Lower lobe of right lung (tissue), 2 donors: ENCODE measurements at regions not wholly inside any gene's neighbourhood (a gene's known extent, or its start where the extent isn't known, plus 50 kb on each side); places are given as distances from the start of the nearest gene placed in this dataset.
A peak's percentile ranks its signal among the peaks of the same experiment; 100 is the strongest.
"Not testable (repeated sequence)": the region's sequence is repeated elsewhere in the genome, so short reads cannot be mapped to it uniquely, and the experiment has no call there.

Source experiments
- ATAC-seq, 2 donors: fragments of 200-7000 bp; cut with Tn5 transposase; one replicate each; pipeline ENCODE4 v1.9.1; 2020 to 2022; ENCODE audit warnings: mild to moderate bottlenecking in 2 of 2, moderate library complexity in 2 of 2
- DNase-seq: peaks from one replicate; pipeline ENCODE4 v3.0.0-alpha.2; 2020
- H3K27ac ChIP-seq: fragments of 200-600 bp; one replicate; pipeline ENCODE4 v1.8.0; 2022
- H3K27me3 ChIP-seq: fragments of 200-600 bp; one replicate; pipeline ENCODE4 v1.8.0; 2022; ENCODE audit warnings: low read depth
- H3K36me3 ChIP-seq: fragments of 200-600 bp; one replicate; pipeline ENCODE4 v1.8.0; 2022; ENCODE audit warnings: mild to moderate bottlenecking
- H3K4me1 ChIP-seq: fragments of 200-600 bp; one replicate; pipeline ENCODE4 v1.8.0; 2022
- H3K4me3 ChIP-seq: fragments of 200-600 bp; one replicate; pipeline ENCODE4 v1.8.0; 2022; ENCODE audit warnings: mild to moderate bottlenecking
- H3K9me3 ChIP-seq: fragments of 200-600 bp; one replicate; pipeline ENCODE4 v1.8.0; 2022
- CTCF ChIP-seq: fragments of 200-600 bp; IDR thresholded peaks from one replicate; pipeline ENCODE4 v1.8.0; 2022; ENCODE audit warnings: antibody characterized with exemption, mild to moderate bottlenecking
- intact Hi-C: fragments of 100-400 bp; cut with DNase I; formaldehyde crosslinking; loops from one replicate; pipeline ENCODE4 v1.11.0; 2022
- donor health status: DM: no; HTN: yes; CAD: no; lungs with severe emphysema.

- ATAC-seq (peak; percentile 43), DNase-seq (no peak)
- no peak for TF ChIP-seq CTCF
- no peak overlapping the region for H3K4me3 ChIP-seq
- no peaks in the 10 kb centered on the region for H3K36me3 ChIP-seq
- intact Hi-C loops: no loop called here
- H3K27ac ChIP-seq: no peak overlapping the region
- no peaks in the 10 kb centered on the region for H3K4me1 ChIP-seq
- no peaks in the 10 kb centered on the region for H3K27me3 ChIP-seq
- H3K9me3 ChIP-seq: no peaks in the 10 kb centered on the region
These were observed 88.2 kb upstream of the DPP10 start for GRCh38 chr2:114354199-114354598.

GRCh38 chr2:114368705-114369104 is 73.7 kb upstream of the DPP10 start:
- intact Hi-C loops: no loop called here
- Histone ChIP-seq H3K36me3 (no peaks in the 10 kb centered on the region), H3K9me3 (peaks cover 25% of the 10 kb centered on the region), H3K27me3 (no peaks in the 10 kb centered on the region), H3K4me1 (no peaks in the 10 kb centered on the region), H3K27ac (no peak overlapping the region), H3K4me3 (no peak overlapping the region)
- ATAC-seq (no peak), DNase-seq (no peak)
- TF ChIP-seq CTCF: no peak

- peaks cover 25% of the 10 kb centered on the region for H3K9me3 ChIP-seq
- DNase-seq, H3K4me1 ChIP-seq, H3K4me3 ChIP-seq, H3K36me3 ChIP-seq, H3K27me3 ChIP-seq, H3K27ac ChIP-seq, intact Hi-C loops, ATAC-seq: not testable (repeated sequence)
These were observed 70.7 kb upstream of the DPP10 start for GRCh38 chr2:114371721-114372120.

GRCh38 chr2:114373591-114373990 is 68.8 kb upstream of the DPP10 start:
- Histone ChIP-seq H3K4me1 (no peaks in the 10 kb centered on the region), H3K27ac (no peak overlapping the region), H3K9me3 (peaks cover 13% of the 10 kb centered on the region), H3K27me3 (no peaks in the 10 kb centered on the region), H3K4me3 (no peak overlapping the region), H3K36me3 (no peaks in the 10 kb centered on the region)
- ATAC-seq (no peak), DNase-seq (no peak)
- TF ChIP-seq CTCF: no peak
- intact Hi-C loops: no loop called here

GRCh38 chr2:114384441-114384840 is 58.0 kb upstream of the DPP10 start:
- Histone ChIP-seq H3K9me3 (no peaks in the 10 kb centered on the region), H3K27me3 (no peaks in the 10 kb centered on the region), H3K27ac (no peak overlapping the region), H3K4me3 (no peak overlapping the region), H3K36me3 (no peaks in the 10 kb centered on the region), H3K4me1 (no peaks in the 10 kb centered on the region)
- intact Hi-C loops: no loop called here
- ATAC-seq (no peak), DNase-seq (no peak)
- no peak for TF ChIP-seq CTCF

- Histone ChIP-seq H3K27me3 (no peaks in the 10 kb centered on the region), H3K4me1 (no peaks in the 10 kb centered on the region), H3K36me3 (no peaks in the 10 kb centered on the region), H3K4me3 (no peak overlapping the region), H3K27ac (no peak overlapping the region), H3K9me3 (no peaks in the 10 kb centered on the region)
- intact Hi-C loops: no loop called here
- no peak for TF ChIP-seq CTCF
- ATAC-seq (no peak), DNase-seq (no peak)
These were observed 53.4 kb upstream of the DPP10 start for GRCh38 chr2:114389021-114389420.
